Osteocyte (in vitro differentiated cells): ENCODE measurements at regions not wholly inside any gene's neighbourhood (a gene's known extent, or its start where the extent isn't known, plus 50 kb on each side); places are given as distances from the start of the nearest gene placed in this dataset.

Source experiments
- DNase-seq: peaks from one replicate; pipeline ENCODE4 v3.0.0; 2021; ENCODE audit warnings: mixed read lengths; ENCODE audit not compliant: unreplicated experiment; ENCODE audit errors: extremely low spot score
- H3K27ac Mint-ChIP-seq: one replicate; pipeline ENCODE4 v1.8.0; 2021; ENCODE audit warnings: mild to moderate bottlenecking, mixed read lengths; ENCODE audit not compliant: unreplicated experiment
- H3K27me3 Mint-ChIP-seq: one replicate; pipeline ENCODE4 v1.8.0; 2021; ENCODE audit warnings: mixed read lengths; ENCODE audit not compliant: unreplicated experiment
- H3K36me3 Mint-ChIP-seq: one replicate; pipeline ENCODE4 v1.8.0; 2021; ENCODE audit warnings: mixed read lengths; ENCODE audit not compliant: unreplicated experiment
- H3K4me1 Mint-ChIP-seq: one replicate; pipeline ENCODE4 v1.8.0; 2021; ENCODE audit warnings: mixed read lengths; ENCODE audit not compliant: unreplicated experiment
- H3K4me3 Mint-ChIP-seq: one replicate; pipeline ENCODE4 v1.8.0; 2021; ENCODE audit warnings: mild to moderate bottlenecking, moderate library complexity, mixed read lengths; ENCODE audit not compliant: unreplicated experiment
- H3K9me3 Mint-ChIP-seq: one replicate; pipeline ENCODE4 v1.8.0; 2021; ENCODE audit warnings: mixed read lengths; ENCODE audit not compliant: unreplicated experiment
- CTCF ChIP-seq: fragments of 200-600 bp; sonication (generic); IDR thresholded peaks from 2 replicates; pipeline ENCODE4 v1.5.0; 2021; ENCODE audit warnings: antibody characterized with exemption, mild to moderate bottlenecking, moderate library complexity

- no peak for TF ChIP-seq CTCF
- H3K4me3 Mint-ChIP-seq, result no peak overlapping the region
- DNase-seq, result peak; percentile 78
- H3K4me1 Mint-ChIP-seq, result no peaks in the 10 kb centered on the region
- no peak overlapping the region for H3K27ac Mint-ChIP-seq
- peaks cover 4% of the 10 kb centered on the region for H3K9me3 Mint-ChIP-seq
- peaks cover 2% of the 10 kb centered on the region for H3K27me3 Mint-ChIP-seq
- no peaks in the 10 kb centered on the region for H3K36me3 Mint-ChIP-seq
Measured at GRCh38 chr14:101173698-101174521, 270.4 kb upstream of the RTL1 start.

- Mint-ChIP-seq H3K36me3 (no peaks in the 10 kb centered on the region), H3K4me1 (no peaks in the 10 kb centered on the region), H3K9me3 (peaks cover 4% of the 10 kb centered on the region), H3K27ac (no peak overlapping the region), H3K4me3 (no peak overlapping the region), H3K27me3 (peaks cover 2% of the 10 kb centered on the region)
- TF ChIP-seq CTCF, result no peak
- peak; percentile 77 for DNase-seq
Measured at GRCh38 chr14:101174522-101174838, 271.0 kb upstream of the RTL1 start.

GRCh38 chr14:101174980-101175606 is 271.6 kb upstream of the RTL1 start:
- H3K4me3 Mint-ChIP-seq, result no peak overlapping the region
- peak; percentile 71 for DNase-seq
- TF ChIP-seq CTCF, result no peak
- no peak overlapping the region for H3K27ac Mint-ChIP-seq
- H3K36me3 Mint-ChIP-seq, result no peaks in the 10 kb centered on the region
- H3K9me3 Mint-ChIP-seq, result peaks cover 5% of the 10 kb centered on the region
- H3K4me1 Mint-ChIP-seq, result no peaks in the 10 kb centered on the region
- peaks cover 2% of the 10 kb centered on the region for H3K27me3 Mint-ChIP-seq

- H3K27ac Mint-ChIP-seq, result no peak overlapping the region
- H3K9me3 Mint-ChIP-seq, result peaks cover 8% of the 10 kb centered on the region
- peak; percentile 79 for DNase-seq
- H3K4me1 Mint-ChIP-seq, result no peaks in the 10 kb centered on the region
- TF ChIP-seq CTCF, result no peak
- H3K27me3 Mint-ChIP-seq, result peaks cover 2% of the 10 kb centered on the region
- H3K36me3 Mint-ChIP-seq, result no peaks in the 10 kb centered on the region
- no peak overlapping the region for H3K4me3 Mint-ChIP-seq
Measured at GRCh38 chr14:101175731-101176534, 272.4 kb upstream of the RTL1 start.
